SJCRH30 (cell line): ENCODE measurements at regions not wholly inside any gene's neighbourhood (a gene's known extent, or its start where the extent isn't known, plus 50 kb on each side); places are given as distances from the start of the nearest gene placed in this dataset.

ENCODE experiments used
- DNase-seq, 2 experiments: peaks; one replicate each; pipeline ENCODE4 v3.0.0-alpha.2; 2015 to 2020
- H3K27ac ChIP-seq: fragments of 250-450 bp; sonication (Bioruptor Pico); 2 replicates; pipeline ENCODE4 v1.5.1; 2020; ENCODE audit warnings: mild to moderate bottlenecking, moderate library complexity
- H3K27me3 ChIP-seq: fragments of 250-450 bp; sonication (Bioruptor Pico); 2 replicates; pipeline ENCODE4 v1.5.1; 2020; ENCODE audit warnings: mild to moderate bottlenecking, moderate library complexity
- H3K36me3 ChIP-seq: fragments of 250-450 bp; sonication (Bioruptor Pico); 2 replicates; pipeline ENCODE4 v1.5.1; 2020; ENCODE audit warnings: mild to moderate bottlenecking, moderate library complexity
- H3K4me1 ChIP-seq: fragments of 250-450 bp; sonication (Bioruptor Pico); 2 replicates; pipeline ENCODE4 v1.5.1; 2020; ENCODE audit warnings: mild to moderate bottlenecking, moderate library complexity
- H3K4me3 ChIP-seq: fragments of 250-450 bp; sonication (Bioruptor Pico); 2 replicates; pipeline ENCODE4 v1.5.1; 2020; ENCODE audit warnings: mild to moderate bottlenecking, moderate library complexity
- H3K9me3 ChIP-seq: fragments of 250-450 bp; sonication (Bioruptor Pico); replicated peaks from 2 replicates; pipeline ENCODE4 v1.5.1; 2020; ENCODE audit warnings: mild to moderate bottlenecking, moderate library complexity

DNA sequence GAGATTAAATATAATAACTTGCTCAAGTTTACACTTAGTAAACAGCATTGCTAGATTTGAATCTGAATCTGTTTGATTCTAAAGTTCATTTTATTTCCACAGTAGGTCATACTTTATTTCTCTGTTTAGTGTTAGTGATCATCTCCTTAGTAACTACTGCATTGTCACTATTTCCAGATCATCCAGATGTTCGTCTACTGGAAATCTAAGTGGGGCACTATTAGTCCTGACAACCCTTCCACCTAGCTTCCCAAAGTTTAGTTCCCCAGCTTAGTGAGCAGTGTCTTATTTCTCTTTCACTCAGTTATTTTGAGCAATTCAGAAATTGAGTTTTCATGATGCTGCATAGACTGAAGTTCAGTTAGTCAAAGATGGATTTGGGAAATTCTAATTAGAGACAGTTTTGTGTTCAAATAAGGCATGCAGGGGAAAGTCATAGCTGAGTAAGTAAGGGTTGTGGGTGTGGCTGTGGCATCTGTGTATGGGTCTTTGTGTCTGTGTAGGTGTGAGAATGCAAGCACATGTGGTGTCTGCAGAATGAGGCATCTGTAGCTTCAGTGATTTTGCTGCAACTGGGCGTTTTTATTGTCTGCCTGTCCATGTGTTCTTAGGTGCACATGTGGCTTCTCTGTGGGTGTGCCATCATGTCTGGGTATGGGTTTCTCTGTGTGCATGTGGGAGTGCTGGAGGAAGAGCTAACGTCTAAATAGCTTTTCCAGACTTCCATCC is 107.3 kb downstream of the NTMT2 start:
- DNase-seq, result no peak
- Histone ChIP-seq H3K4me1 (no peaks in the 10 kb centered on the region), H3K27me3 (no peaks in the 10 kb centered on the region), H3K27ac (no peak overlapping the region), H3K9me3 (no peaks in the 10 kb centered on the region), H3K36me3 (no peaks in the 10 kb centered on the region), H3K4me3 (no peak overlapping the region)

DNA sequence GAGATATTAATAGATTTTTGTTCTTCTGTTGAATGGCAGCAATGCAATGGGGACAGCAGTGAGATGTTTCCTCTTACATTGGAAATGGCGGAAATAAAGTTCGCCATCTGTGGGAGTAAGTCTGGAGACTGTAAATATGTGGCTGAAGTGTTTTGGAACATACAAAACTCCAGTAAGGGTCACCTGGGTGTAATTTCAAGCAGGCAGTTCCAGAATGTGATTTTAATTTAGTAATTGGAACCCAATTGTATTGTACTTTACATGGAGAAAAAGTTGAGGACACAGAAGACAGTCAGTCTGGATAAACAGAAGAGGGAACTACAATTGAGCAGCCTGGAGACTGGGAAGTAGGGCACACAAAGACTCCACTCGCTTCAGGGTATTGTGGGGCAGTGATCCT is 108.6 kb downstream of the NTMT2 start:
- no peak for DNase-seq
- Histone ChIP-seq H3K27ac (no peak overlapping the region), H3K4me1 (no peaks in the 10 kb centered on the region)

GRCh38 chr1:170261669-170262068 is 115.9 kb downstream of the NTMT2 start:
- H3K27me3 ChIP-seq, result no peaks in the 10 kb centered on the region
- no peak for DNase-seq
- no peaks in the 10 kb centered on the region for H3K36me3 ChIP-seq
- no peaks in the 10 kb centered on the region for H3K4me1 ChIP-seq
- no peak overlapping the region for H3K4me3 ChIP-seq
- no peak overlapping the region for H3K27ac ChIP-seq
- H3K9me3 ChIP-seq, result no peaks in the 10 kb centered on the region

More for the DNA sequence above, 108.6 kb downstream of the NTMT2 start:
- no peaks in the 10 kb centered on the region for H3K27me3 ChIP-seq
- H3K36me3 ChIP-seq, result no peaks in the 10 kb centered on the region
- H3K9me3 ChIP-seq, result no peaks in the 10 kb centered on the region
- no peak overlapping the region for H3K4me3 ChIP-seq

DNA sequence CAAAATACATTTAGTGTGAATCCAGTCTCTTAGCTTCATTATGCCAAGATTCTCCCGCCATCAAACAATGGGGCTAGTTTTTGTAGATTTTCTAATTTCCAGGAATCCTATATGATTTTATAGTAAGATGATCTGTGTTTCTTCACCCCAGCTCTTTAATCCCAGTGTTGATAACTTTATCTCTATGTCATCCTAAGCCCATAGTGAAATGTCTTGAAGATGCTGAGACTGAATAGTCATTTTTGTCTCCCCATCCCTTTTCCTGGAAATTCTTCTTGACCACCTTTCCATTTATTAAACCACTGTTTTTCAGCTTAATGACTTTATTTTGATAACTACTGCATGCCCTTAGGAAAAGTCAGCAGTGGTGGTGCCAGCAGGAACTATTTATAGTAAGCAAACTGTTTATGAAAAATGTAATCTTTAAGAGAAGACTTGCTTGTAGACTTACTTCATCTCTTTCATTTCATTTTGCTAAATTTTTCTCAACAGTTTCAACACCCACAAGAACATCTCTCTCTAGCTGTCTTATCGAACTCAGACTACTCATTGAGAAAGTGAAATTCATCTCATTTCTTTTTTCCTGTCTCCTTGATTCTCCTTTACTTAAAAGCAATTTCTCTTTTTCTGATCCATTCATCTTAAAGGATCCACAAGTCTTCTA is 116.6 kb downstream of the NTMT2 start:
- no peaks in the 10 kb centered on the region for H3K27me3 ChIP-seq
- no peak overlapping the region for H3K27ac ChIP-seq
- H3K4me1 ChIP-seq, result no peaks in the 10 kb centered on the region
- no peak for DNase-seq
- no peaks in the 10 kb centered on the region for H3K9me3 ChIP-seq
- H3K4me3 ChIP-seq, result no peak overlapping the region
- no peaks in the 10 kb centered on the region for H3K36me3 ChIP-seq

GRCh38 chr1:170265234-170265633 is 119.5 kb downstream of the NTMT2 start:
- Histone ChIP-seq H3K27me3 (no peaks in the 10 kb centered on the region), H3K9me3 (no peaks in the 10 kb centered on the region), H3K27ac (no peak overlapping the region), H3K4me3 (no peak overlapping the region), H3K36me3 (no peaks in the 10 kb centered on the region), H3K4me1 (no peaks in the 10 kb centered on the region)
- DNase-seq, result no peak

DNA sequence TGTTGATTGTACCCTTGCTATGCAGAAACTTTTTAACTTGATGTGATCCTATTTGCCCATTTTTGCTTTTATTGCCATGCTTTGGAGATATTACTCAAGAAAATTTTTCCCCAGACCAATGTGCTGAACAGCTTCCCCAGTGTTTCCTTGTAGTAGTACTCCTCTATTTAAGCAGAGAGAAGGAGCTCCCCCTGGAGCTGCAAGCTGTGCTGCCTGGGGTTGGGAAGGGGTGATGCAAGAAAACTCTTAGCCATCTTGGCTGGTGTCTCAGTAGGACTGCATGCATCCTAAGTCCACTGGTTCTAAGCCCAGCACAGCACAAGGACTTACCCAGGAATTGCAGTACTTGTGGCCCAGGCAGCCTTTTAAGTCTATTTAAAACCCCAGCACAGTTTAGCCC is 121.6 kb downstream of the NTMT2 start:
- no peak overlapping the region for H3K27ac ChIP-seq
- no peak for DNase-seq
- no peaks in the 10 kb centered on the region for H3K9me3 ChIP-seq
- no peaks in the 10 kb centered on the region for H3K36me3 ChIP-seq
- no peaks in the 10 kb centered on the region for H3K4me1 ChIP-seq
- H3K27me3 ChIP-seq, result no peaks in the 10 kb centered on the region
- no peak overlapping the region for H3K4me3 ChIP-seq

DNA sequence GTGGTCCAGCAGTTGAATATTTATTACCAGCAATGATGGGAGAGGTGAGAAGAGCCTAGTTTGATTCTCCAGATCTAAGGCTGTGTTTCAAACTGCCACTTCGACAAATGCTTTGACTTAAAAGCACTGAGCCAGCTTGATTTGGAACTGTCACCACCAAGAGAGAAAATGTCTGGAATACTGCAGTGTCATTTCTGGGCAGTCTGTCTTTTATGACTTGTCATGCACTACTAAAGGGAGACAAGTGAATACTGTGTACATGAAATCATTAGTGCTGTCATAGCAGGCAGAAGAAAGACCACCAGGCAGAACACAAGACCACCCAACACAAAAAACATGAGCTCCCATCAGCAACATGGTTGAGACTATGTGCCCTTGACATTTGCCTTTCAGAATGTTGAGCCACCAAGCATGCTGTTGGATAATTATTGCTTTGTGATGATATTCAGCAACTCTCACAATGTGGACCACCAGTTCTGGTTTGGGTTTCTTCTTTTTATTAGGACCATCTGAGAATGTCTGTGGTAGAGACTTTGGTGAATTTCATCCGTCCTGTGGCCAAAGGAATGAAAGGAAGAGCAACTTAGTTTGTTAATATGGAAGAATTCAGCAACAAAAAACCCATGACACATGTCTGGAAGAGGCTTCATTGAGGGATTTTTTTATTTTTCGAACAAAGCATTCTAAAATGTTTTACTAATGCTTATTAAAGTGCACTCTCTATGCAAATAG is 125.8 kb downstream of the NTMT2 start:
- H3K27me3 ChIP-seq, result no peaks in the 10 kb centered on the region

DNA sequence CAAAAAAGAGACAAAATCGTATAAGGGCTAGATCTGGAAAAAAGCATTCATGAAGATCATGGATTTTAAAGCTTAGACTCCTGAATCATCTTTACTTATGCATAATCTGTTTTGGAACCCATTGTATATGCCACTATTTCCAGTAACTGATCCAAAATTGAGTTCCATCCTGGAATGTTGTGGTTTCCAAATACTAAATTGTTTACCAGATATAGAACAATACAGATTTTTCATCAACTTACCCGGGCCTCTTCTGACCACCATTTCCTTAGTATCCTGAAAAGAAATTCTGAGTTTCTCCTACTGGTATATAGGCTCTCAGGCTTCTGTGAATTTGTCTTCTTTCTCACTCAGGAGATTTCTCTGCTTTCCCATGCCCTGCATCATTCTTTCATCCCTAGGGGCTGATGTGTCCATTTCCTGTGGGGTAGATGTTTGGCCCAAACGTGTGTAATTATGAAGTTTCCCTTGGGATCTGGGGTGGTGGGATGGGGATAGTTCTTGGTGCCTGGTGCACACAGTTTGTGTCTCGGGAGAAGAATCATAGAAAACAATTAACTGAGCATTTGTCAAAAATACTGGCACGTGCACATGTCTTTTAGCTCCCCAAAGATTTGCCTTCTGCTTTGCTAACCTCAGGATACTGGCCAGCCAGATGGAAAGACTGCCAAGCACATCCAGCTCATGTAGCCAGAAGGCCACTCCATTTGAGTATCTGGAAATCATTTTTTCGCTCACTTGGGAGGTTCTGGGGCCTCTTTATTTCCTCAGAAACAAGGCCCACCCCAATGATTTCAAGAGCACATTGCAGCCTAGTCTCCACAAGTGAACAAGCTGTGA is 127.8 kb downstream of the NTMT2 start:
- DNase-seq, result no peak

More for the DNA sequence above, 125.8 kb downstream of the NTMT2 start:
- Histone ChIP-seq H3K4me3 (no peak overlapping the region), H3K4me1 (no peaks in the 10 kb centered on the region), H3K27ac (no peak overlapping the region), H3K9me3 (no peaks in the 10 kb centered on the region), H3K36me3 (no peaks in the 10 kb centered on the region)
- DNase-seq, result no peak

GRCh38 chr1:170274131-170274501 is 128.4 kb downstream of the NTMT2 start:
- no peaks in the 10 kb centered on the region for H3K4me1 ChIP-seq
- no peaks in the 10 kb centered on the region for H3K9me3 ChIP-seq
- H3K27me3 ChIP-seq, result no peaks in the 10 kb centered on the region
- H3K36me3 ChIP-seq, result no peaks in the 10 kb centered on the region
- H3K27ac ChIP-seq, result no peak overlapping the region
- no peak overlapping the region for H3K4me3 ChIP-seq
- DNase-seq, result no peak

More for the DNA sequence above, 127.8 kb downstream of the NTMT2 start:
- Histone ChIP-seq H3K4me3 (no peak overlapping the region), H3K36me3 (no peaks in the 10 kb centered on the region), H3K9me3 (no peaks in the 10 kb centered on the region), H3K27ac (no peak overlapping the region), H3K27me3 (no peaks in the 10 kb centered on the region), H3K4me1 (no peaks in the 10 kb centered on the region)

DNA sequence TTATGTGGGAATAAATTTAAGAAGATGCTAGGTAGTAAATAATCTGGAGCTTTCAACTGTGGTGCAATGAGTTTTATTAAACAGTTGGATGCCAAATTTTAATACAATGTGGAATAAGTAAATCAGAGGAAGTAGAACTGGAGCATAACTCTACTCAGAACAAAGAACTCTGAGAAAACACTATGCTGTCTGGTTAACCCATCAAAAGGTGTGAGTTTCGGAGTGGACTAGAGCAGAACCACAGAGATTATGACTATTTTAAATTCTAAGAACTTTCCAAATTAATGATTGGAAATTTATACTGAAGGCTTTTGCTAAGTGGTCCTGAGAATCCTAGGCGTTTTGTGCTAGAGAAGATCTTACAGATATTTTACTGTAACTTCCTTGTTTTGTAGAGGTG is 132.2 kb downstream of the NTMT2 start:
- no peak overlapping the region for H3K4me3 ChIP-seq
- no peak for DNase-seq
- H3K36me3 ChIP-seq, result no peaks in the 10 kb centered on the region
- H3K4me1 ChIP-seq, result no peaks in the 10 kb centered on the region
- no peaks in the 10 kb centered on the region for H3K9me3 ChIP-seq
- H3K27me3 ChIP-seq, result no peaks in the 10 kb centered on the region
- no peak overlapping the region for H3K27ac ChIP-seq

DNA sequence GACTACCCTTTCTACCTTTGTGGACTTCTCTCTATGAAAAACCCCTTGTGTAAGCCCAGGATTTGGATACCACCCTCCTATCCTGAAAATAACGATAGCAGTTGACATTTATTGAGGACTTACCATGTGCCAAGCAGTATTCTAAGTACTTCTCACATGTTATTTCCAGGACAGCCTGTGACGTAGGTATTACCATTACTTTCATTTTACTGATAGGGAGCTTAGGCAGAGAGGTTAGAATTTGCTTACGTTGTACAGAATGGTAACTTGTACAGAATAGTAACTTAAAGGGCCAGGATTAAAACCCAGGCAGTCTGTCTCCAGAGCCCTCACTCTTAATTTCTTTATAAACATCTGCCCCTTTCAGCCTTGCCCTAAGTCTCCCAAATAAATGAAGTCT is 138.3 kb downstream of the NTMT2 start:
- no peak overlapping the region for H3K4me3 ChIP-seq
- H3K27me3 ChIP-seq, result no peaks in the 10 kb centered on the region
- H3K9me3 ChIP-seq, result no peaks in the 10 kb centered on the region
- no peak for DNase-seq
- no peak overlapping the region for H3K27ac ChIP-seq
- H3K36me3 ChIP-seq, result no peaks in the 10 kb centered on the region
- no peaks in the 10 kb centered on the region for H3K4me1 ChIP-seq

DNA sequence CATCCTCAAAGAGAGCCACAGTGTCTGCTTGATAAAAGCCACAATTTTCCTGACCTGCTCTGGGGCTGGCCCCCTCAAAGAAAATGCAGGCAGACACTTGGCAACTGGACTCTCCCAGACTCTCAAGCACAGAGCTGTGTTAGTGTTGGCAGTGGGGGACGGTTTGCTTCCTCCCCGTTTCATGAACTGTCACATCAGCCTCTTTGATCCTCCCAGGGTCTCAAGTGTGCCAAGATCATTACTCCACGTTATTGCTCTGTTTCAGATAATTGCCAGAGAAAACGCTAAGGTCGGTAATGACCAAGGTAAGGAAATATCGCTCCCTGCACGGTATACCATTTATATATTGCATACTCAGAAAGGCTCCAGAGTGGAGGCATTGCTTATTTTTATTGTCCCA is 138.8 kb downstream of the NTMT2 start:
- H3K27ac ChIP-seq, result no peak overlapping the region
- no peaks in the 10 kb centered on the region for H3K4me1 ChIP-seq
- no peak for DNase-seq
- H3K36me3 ChIP-seq, result no peaks in the 10 kb centered on the region
- H3K27me3 ChIP-seq, result no peaks in the 10 kb centered on the region
- no peaks in the 10 kb centered on the region for H3K9me3 ChIP-seq
- H3K4me3 ChIP-seq, result no peak overlapping the region

- no peaks in the 10 kb centered on the region for H3K27me3 ChIP-seq
- H3K27ac ChIP-seq, result no peak overlapping the region
- no peaks in the 10 kb centered on the region for H3K9me3 ChIP-seq
- no peaks in the 10 kb centered on the region for H3K36me3 ChIP-seq
- no peaks in the 10 kb centered on the region for H3K4me1 ChIP-seq
- no peak overlapping the region for H3K4me3 ChIP-seq
- DNase-seq, result no peak
These were observed 139.2 kb downstream of the NTMT2 start for GRCh38 chr1:170284951-170285350.

DNA sequence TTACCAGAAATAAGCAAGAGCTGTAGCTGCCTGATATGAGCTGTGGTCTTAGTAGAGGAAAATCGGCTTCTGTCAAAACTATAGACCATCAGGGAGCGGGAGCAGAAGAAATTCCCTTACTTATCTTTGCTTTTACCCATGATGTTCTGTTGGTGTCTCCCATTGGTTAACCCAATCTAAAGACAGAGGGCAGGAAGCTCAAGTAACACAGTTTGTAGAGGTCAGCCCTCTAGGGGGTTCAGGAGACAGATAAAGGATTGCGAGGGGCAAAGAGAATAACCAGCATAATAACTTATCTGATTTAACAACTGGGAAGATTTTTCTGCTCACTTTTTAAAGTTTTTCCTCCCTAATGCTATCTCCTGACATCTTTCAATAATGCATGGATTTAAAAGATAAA is 142.4 kb downstream of the NTMT2 start:
- Histone ChIP-seq H3K4me3 (no peak overlapping the region), H3K27me3 (no peaks in the 10 kb centered on the region), H3K9me3 (no peaks in the 10 kb centered on the region), H3K4me1 (no peaks in the 10 kb centered on the region), H3K36me3 (no peaks in the 10 kb centered on the region), H3K27ac (no peak overlapping the region)
- DNase-seq, result no peak

- H3K27me3 ChIP-seq, result no peaks in the 10 kb centered on the region
- no peaks in the 10 kb centered on the region for H3K9me3 ChIP-seq
- no peaks in the 10 kb centered on the region for H3K36me3 ChIP-seq
- DNase-seq, result no peak
- no peak overlapping the region for H3K27ac ChIP-seq
- H3K4me3 ChIP-seq, result no peak overlapping the region
- no peaks in the 10 kb centered on the region for H3K4me1 ChIP-seq
These were observed 144.5 kb downstream of the NTMT2 start for GRCh38 chr1:170290276-170290675.
